Mammary epithelial cell (primary cell): ENCODE measurements at regions not wholly inside any gene's neighbourhood (a gene's known extent, or its start where the extent isn't known, plus 50 kb on each side); places are given as distances from the start of the nearest gene placed in this dataset.

Experiments
- EZH2 ChIP-seq: IDR thresholded peaks from 2 replicates; pipeline ENCODE4 v1.6.1; 2012; ENCODE audit warnings: low read length, inconsistent platforms, borderline replicate concordance
- TF ChIP-seq, protein P1 (sequence below), 2 donors: IDR thresholded peaks in 1 of 2; conservative IDR thresholded peaks in 1 of 2; 2 replicates each; pipeline ENCODE4 v1.5.1; 2011 to 2012; ENCODE audit warnings: inconsistent platforms in 2 of 2, low read length in 2 of 2, mild to moderate bottlenecking in 2 of 2, control low read depth in 1 of 2, low read depth in 1 of 2; ENCODE audit not compliant: insufficient read depth in 1 of 2; ENCODE audit errors: extremely low read depth in 1 of 2

DNA sequence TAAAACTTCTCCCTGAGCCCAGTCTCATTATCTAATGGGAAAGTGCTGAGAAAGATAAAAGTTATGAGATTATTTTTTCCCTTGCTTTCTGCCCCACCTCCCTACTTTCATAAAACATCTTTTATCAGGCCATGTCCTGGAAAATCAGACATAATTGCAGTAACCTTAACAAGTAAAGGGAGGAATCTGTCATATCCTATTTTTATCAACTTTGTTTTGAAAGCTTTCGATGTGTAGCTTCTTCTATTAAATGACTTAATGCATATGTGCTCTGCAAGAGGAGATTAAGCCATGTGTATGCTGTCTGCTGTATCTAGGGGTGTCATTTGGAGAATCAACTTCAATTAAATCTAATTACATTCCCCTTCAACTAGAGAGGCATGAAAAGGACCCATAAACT, 408.9 kb downstream of the CBLN4 start:
- TF ChIP-seq, protein P1, sequence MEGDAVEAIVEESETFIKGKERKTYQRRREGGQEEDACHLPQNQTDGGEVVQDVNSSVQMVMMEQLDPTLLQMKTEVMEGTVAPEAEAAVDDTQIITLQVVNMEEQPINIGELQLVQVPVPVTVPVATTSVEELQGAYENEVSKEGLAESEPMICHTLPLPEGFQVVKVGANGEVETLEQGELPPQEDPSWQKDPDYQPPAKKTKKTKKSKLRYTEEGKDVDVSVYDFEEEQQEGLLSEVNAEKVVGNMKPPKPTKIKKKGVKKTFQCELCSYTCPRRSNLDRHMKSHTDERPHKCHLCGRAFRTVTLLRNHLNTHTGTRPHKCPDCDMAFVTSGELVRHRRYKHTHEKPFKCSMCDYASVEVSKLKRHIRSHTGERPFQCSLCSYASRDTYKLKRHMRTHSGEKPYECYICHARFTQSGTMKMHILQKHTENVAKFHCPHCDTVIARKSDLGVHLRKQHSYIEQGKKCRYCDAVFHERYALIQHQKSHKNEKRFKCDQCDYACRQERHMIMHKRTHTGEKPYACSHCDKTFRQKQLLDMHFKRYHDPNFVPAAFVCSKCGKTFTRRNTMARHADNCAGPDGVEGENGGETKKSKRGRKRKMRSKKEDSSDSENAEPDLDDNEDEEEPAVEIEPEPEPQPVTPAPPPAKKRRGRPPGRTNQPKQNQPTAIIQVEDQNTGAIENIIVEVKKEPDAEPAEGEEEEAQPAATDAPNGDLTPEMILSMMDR (conservative IDR thresholded peaks at IDR 0.05 in 1 of 2, IDR thresholded peaks at IDR 0.05 in 1 of 2; ENCODE audit: extremely low read depth in 1 of 2, insufficient read depth in 1 of 2, low read depth in 1 of 2, low read length in 2 of 2): no peak
- TF ChIP-seq EZH2: no peak
